ENCODE measurements at regions not wholly inside any gene's neighbourhood (a gene's known extent, or its start where the extent isn't known, plus 50 kb on each side); places are given as distances from the start of the nearest gene placed in this dataset.
"Not testable (repeated sequence)": the region's sequence is repeated elsewhere in the genome, so short reads cannot be mapped to it uniquely, and the experiment has no call there.

GRCh38 chr6:134406311-134406710 lies 88.4 kb upstream of the SGK1 start:
- no peak for TF ChIP-seq CTCF (IDR thresholded peaks at IDR 0.05; ENCODE audit: insufficient read depth, low read length, poor library complexity, severe bottlenecking)
- DNase-seq (ENCODE audit: low read depth): no peak
- Histone ChIP-seq H3K4me3 (ENCODE audit: low read depth, low read length) (no peak overlapping the region), H3K36me3 (ENCODE audit: control insufficient read depth, insufficient read depth, low read length) (no peaks in the 10 kb centered on the region), H3K27me3 (ENCODE audit: control insufficient read depth, insufficient read depth, low read length) (no peaks in the 10 kb centered on the region)

GRCh38 chr6:134405386-134406087 lies 87.6 kb upstream of the SGK1 start:
- no peak for DNase-seq (ENCODE audit: low read depth)
- no peak overlapping the region for H3K4me3 ChIP-seq (ENCODE audit: low read depth, low read length)
- no peak for TF ChIP-seq CTCF (IDR thresholded peaks at IDR 0.05; ENCODE audit: insufficient read depth, low read length, poor library complexity, severe bottlenecking)
- no peaks in the 10 kb centered on the region for H3K27me3 ChIP-seq (ENCODE audit: control insufficient read depth, insufficient read depth, low read length)
- no peaks in the 10 kb centered on the region for H3K36me3 ChIP-seq (ENCODE audit: control insufficient read depth, insufficient read depth, low read length)

- H3K36me3 ChIP-seq (ENCODE audit: control insufficient read depth, insufficient read depth, low read length); H3K27me3 ChIP-seq (ENCODE audit: control insufficient read depth, insufficient read depth, low read length); DNase-seq (ENCODE audit: low read depth); H3K4me3 ChIP-seq (ENCODE audit: low read depth, low read length): not testable (repeated sequence)
These were observed 85.4 kb upstream of the SGK1 start for GRCh38 chr6:134403312-134403711.

- no peak for DNase-seq (ENCODE audit: low read depth)
- TF ChIP-seq CTCF (IDR thresholded peaks at IDR 0.05; ENCODE audit: insufficient read depth, low read length, poor library complexity, severe bottlenecking): no peak
- H3K36me3 ChIP-seq (ENCODE audit: control insufficient read depth, insufficient read depth, low read length): no peaks in the 10 kb centered on the region
- H3K27me3 ChIP-seq (ENCODE audit: control insufficient read depth, insufficient read depth, low read length): no peaks in the 10 kb centered on the region
- H3K4me3 ChIP-seq (ENCODE audit: low read depth, low read length): no peak overlapping the region
These were observed 84.6 kb upstream of the SGK1 start for GRCh38 chr6:134402372-134402984.

- no peaks in the 10 kb centered on the region for H3K36me3 ChIP-seq (ENCODE audit: control insufficient read depth, insufficient read depth, low read length)
- TF ChIP-seq CTCF (IDR thresholded peaks at IDR 0.05; ENCODE audit: insufficient read depth, low read length, poor library complexity, severe bottlenecking): no peak
- H3K27me3 ChIP-seq (ENCODE audit: control insufficient read depth, insufficient read depth, low read length): no peaks in the 10 kb centered on the region
- DNase-seq (ENCODE audit: low read depth): no peak
- H3K4me3 ChIP-seq (ENCODE audit: low read depth, low read length): no peak overlapping the region
These were observed 83.0 kb upstream of the SGK1 start for GRCh38 chr6:134400941-134401340.

- Histone ChIP-seq H3K4me3 (ENCODE audit: low read depth, low read length) (no peak overlapping the region), H3K27me3 (ENCODE audit: control insufficient read depth, insufficient read depth, low read length) (no peaks in the 10 kb centered on the region), H3K36me3 (ENCODE audit: control insufficient read depth, insufficient read depth, low read length) (no peaks in the 10 kb centered on the region)
- no peak for TF ChIP-seq CTCF (IDR thresholded peaks at IDR 0.05; ENCODE audit: insufficient read depth, low read length, poor library complexity, severe bottlenecking)
- no peak for DNase-seq (ENCODE audit: low read depth)
These were observed 80.5 kb upstream of the SGK1 start for GRCh38 chr6:134398453-134398852.
